ENCODE measurements at regions not wholly inside any gene's neighbourhood (a gene's known extent, or its start where the extent isn't known, plus 50 kb on each side); places are given as distances from the start of the nearest gene placed in this dataset.

- TF ChIP-seq, protein P1, sequence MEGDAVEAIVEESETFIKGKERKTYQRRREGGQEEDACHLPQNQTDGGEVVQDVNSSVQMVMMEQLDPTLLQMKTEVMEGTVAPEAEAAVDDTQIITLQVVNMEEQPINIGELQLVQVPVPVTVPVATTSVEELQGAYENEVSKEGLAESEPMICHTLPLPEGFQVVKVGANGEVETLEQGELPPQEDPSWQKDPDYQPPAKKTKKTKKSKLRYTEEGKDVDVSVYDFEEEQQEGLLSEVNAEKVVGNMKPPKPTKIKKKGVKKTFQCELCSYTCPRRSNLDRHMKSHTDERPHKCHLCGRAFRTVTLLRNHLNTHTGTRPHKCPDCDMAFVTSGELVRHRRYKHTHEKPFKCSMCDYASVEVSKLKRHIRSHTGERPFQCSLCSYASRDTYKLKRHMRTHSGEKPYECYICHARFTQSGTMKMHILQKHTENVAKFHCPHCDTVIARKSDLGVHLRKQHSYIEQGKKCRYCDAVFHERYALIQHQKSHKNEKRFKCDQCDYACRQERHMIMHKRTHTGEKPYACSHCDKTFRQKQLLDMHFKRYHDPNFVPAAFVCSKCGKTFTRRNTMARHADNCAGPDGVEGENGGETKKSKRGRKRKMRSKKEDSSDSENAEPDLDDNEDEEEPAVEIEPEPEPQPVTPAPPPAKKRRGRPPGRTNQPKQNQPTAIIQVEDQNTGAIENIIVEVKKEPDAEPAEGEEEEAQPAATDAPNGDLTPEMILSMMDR (IDR thresholded peaks at IDR 0.05) = no peak
- TF ChIP-seq POLR2AphosphoS5 (IDR thresholded peaks at IDR 0.05; ENCODE audit: low read depth, low read length) (no peak), REST (IDR thresholded peaks at IDR 0.05; ENCODE audit: insufficient read depth in 1 of 2, low read depth in 2 of 2, low read length in 1 of 2) (no peak), TCF7L2 (IDR thresholded peaks at IDR 0.05; ENCODE audit: low read depth, low read length) (no peak)
Observed at GRCh38 chr9:32234451-32234850, 150.0 kb upstream of the ACO1 start.
